Peyer's patch (tissue), 4 donors: ENCODE measurements at regions not wholly inside any gene's neighbourhood (a gene's known extent, or its start where the extent isn't known, plus 50 kb on each side); places are given as distances from the start of the nearest gene placed in this dataset.

Experiments used
- DNase-seq, 3 donors: peaks; one replicate each; pipeline ENCODE4 v3.0.0-alpha.2; 2017 to 2019
- H3K27ac ChIP-seq, 4 donors: fragments of 200-600 bp; sonication (generic); one replicate each; pipeline ENCODE4 v1.5.1; 2016 to 2019
- H3K27me3 ChIP-seq, 2 donors: fragments of 200-600 bp; sonication (generic); one replicate each; pipeline ENCODE4 v1.5.1; 2019
- H3K36me3 ChIP-seq, 3 donors: fragments of 200-600 bp; sonication (generic); one replicate each; pipeline ENCODE4 v1.5.1; 2016 to 2019
- H3K4me1 ChIP-seq, 4 donors: fragments of 200-600 bp; sonication (generic); one replicate each; pipeline ENCODE4 v1.5.1; 2016 to 2019
- H3K4me3 ChIP-seq, 4 donors: fragments of 200-600 bp; sonication (generic); 1 replicate in 3 of 4; 2 replicates in 1 of 4; pipeline ENCODE4 v1.5.1; 2016 to 2019; ENCODE audit warnings: mild to moderate bottlenecking in 1 of 4
- H3K9me3 ChIP-seq, 4 donors: fragments of 200-600 bp; sonication (generic); one replicate each; pipeline ENCODE4 v1.5.1; 2016 to 2019; ENCODE audit warnings: mild to moderate bottlenecking in 1 of 4
- POLR2A ChIP-seq, 2 donors: fragments of 450-650 bp; IDR thresholded peaks; one replicate each; pipeline ENCODE4 v1.5.1; 2017; ENCODE audit warnings: antibody characterized with exemption in 2 of 2, mild to moderate bottlenecking in 2 of 2, moderate library complexity in 2 of 2
- TF ChIP-seq, protein P1 (sequence below), 6 experiments: fragments of 450-650 bp in 4 of 6; fragments of 200-600 bp in 2 of 6; sonication (generic) in 1 of 6; IDR thresholded peaks; one replicate each; pipeline ENCODE4 v1.5.1; 2017 to 2019; ENCODE audit warnings: antibody characterized with exemption in 6 of 6, mild to moderate bottlenecking in 3 of 6, moderate library complexity in 1 of 6

DNA sequence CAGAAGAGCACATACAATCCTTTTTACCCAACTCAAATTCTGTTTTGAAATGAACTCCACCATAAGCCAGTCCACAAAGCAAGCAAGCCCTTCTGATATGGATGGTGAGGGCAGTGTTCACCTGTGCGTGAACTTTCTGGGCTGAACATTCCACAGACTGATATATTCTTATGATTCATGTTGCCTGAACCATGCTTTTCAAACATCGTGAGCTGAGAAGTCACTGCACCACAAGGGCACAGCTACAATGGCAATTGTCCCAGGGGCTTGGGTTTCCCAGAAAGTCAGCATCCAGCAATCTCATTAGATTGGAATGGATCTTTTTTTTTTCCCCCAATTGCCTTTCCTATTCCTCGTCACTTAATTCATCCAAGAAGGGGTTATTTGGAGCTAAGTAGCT lies 86.9 kb upstream of the ZNF438 start:
- TF ChIP-seq, protein P1, sequence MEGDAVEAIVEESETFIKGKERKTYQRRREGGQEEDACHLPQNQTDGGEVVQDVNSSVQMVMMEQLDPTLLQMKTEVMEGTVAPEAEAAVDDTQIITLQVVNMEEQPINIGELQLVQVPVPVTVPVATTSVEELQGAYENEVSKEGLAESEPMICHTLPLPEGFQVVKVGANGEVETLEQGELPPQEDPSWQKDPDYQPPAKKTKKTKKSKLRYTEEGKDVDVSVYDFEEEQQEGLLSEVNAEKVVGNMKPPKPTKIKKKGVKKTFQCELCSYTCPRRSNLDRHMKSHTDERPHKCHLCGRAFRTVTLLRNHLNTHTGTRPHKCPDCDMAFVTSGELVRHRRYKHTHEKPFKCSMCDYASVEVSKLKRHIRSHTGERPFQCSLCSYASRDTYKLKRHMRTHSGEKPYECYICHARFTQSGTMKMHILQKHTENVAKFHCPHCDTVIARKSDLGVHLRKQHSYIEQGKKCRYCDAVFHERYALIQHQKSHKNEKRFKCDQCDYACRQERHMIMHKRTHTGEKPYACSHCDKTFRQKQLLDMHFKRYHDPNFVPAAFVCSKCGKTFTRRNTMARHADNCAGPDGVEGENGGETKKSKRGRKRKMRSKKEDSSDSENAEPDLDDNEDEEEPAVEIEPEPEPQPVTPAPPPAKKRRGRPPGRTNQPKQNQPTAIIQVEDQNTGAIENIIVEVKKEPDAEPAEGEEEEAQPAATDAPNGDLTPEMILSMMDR (IDR thresholded peaks at IDR 0.05): no peak
- TF ChIP-seq POLR2A (IDR thresholded peaks at IDR 0.05): no peak
- Histone ChIP-seq H3K4me3 (no peak overlapping the region), H3K4me1 (no peaks in the 10 kb centered on the region), H3K9me3 (no peaks in the 10 kb centered on the region), H3K27me3 (no peaks in the 10 kb centered on the region), H3K27ac (no peak overlapping the region), H3K36me3 (no peaks in the 10 kb centered on the region)
- no peak for DNase-seq

DNA sequence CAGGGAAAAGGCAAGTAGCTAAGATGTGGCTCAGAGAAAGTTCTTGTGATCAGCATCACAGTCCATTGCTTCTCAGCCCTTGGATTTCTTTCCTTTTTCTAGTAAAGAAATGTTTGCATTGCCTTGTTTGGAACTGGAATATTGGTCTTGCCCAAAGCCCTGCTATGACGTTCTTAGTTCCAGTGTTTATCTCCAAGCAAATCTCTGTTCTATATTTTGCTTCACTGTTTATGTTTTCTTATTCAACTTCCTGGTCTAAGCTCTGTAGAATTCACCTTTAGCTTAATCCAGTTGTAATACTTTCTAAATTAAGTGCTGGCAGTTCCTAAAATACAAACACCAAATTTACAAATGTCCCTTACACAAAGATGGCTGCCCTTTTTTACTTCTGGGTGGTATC lies 88.7 kb upstream of the ZNF438 start:
- Histone ChIP-seq H3K9me3 (no peaks in the 10 kb centered on the region), H3K27ac (peak overlapping the region in 1 of 4 donors; percentile 66), H3K36me3 (no peaks in the 10 kb centered on the region), H3K4me1 (no peaks in the 10 kb centered on the region), H3K4me3 (no peak overlapping the region), H3K27me3 (no peaks in the 10 kb centered on the region)
- no peak for DNase-seq
- no peak for TF ChIP-seq POLR2A (IDR thresholded peaks at IDR 0.05)
- TF ChIP-seq, protein P1 (IDR thresholded peaks at IDR 0.05): no peak

DNA sequence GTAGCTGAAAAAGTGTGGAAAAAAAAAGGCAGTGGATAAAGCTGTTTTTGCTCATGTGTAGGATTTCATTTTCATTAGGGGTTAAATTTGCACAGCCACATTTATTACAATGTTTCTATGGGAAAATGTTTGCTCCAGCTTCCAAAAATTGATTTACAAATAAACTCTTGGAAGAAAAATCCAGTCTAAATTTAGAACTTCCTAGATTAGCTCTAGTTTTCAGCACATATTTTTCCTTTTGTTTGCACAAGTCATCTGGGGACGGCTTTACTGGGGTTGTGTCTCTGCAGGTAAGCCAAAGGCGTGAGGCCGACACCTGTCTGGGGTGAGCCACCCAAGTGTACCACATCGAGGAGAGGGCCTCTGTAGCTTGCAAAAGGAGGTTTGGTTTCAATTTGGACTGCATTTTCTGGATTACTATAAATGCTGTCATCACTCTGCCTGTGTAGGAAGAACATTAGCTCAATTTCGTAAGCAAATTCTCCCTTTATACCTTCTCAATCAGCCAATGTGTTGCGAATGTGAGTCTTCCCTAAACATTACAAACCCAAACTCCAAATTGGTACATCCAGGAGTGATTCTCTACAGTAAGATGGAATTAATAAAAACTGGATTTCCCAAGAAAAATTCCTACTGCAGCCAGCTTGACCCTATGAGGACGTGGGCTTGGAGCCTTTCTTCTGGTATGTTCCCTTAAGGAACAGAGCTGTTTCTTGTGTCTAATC lies 89.5 kb upstream of the ZNF438 start:
- no peak overlapping the region for H3K4me3 ChIP-seq
- H3K27ac ChIP-seq: peak overlapping the region in 2 of 4 donors; percentile 18 to 66

DNA sequence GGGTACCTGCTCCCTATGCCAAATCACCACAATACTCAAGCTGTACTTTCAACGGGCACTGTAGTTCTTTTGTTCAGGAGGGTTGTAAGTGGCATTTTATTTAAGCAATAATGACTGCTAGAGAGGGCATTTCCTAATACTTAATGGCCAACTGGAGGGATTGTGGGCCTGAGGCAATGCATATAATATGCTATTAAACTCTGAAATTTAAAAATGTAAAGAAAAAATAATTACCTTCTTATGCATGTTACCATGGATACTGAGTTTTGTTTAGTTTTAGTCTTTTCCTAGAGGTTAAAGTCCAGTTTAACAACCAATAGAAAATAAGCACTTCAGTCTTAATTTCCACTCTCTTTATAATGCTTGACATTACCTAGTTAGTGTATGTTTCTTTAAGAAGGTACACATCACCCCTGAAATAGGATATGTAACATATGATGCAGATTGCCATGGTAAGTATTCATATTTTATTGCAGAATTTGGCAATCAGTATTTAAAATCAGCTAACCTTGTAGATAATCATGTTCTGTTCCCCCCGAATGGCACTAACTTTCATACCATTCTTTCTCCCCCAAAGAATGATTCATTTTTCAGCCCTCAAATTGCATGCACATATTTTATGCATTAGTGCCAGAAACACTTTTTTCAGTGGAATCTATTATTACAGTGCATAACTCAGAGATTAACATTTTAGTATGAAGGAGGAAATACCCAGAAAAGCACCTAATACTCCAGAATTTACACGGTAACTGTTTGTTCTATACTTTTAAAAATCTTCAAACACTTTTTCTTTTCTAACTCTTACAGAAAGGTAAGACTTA lies 90.3 kb upstream of the ZNF438 start:
- Histone ChIP-seq H3K36me3 (no peaks in the 10 kb centered on the region), H3K9me3 (no peaks in the 10 kb centered on the region), H3K4me3 (no peak overlapping the region), H3K27me3 (no peaks in the 10 kb centered on the region), H3K27ac (peak overlapping the region in 2 of 4 donors; percentile 18 to 66), H3K4me1 (no peaks in the 10 kb centered on the region)
- TF ChIP-seq, protein P1 (IDR thresholded peaks at IDR 0.05): no peak
- no peak for TF ChIP-seq POLR2A (IDR thresholded peaks at IDR 0.05)
- DNase-seq: no peak

More for the DNA sequence above, 89.5 kb upstream of the ZNF438 start:
- Histone ChIP-seq H3K27me3 (no peaks in the 10 kb centered on the region), H3K9me3 (no peaks in the 10 kb centered on the region), H3K4me1 (no peaks in the 10 kb centered on the region), H3K36me3 (no peaks in the 10 kb centered on the region)
- TF ChIP-seq POLR2A (IDR thresholded peaks at IDR 0.05): no peak
- TF ChIP-seq, protein P1 (IDR thresholded peaks at IDR 0.05): no peak
- DNase-seq: no peak

DNA sequence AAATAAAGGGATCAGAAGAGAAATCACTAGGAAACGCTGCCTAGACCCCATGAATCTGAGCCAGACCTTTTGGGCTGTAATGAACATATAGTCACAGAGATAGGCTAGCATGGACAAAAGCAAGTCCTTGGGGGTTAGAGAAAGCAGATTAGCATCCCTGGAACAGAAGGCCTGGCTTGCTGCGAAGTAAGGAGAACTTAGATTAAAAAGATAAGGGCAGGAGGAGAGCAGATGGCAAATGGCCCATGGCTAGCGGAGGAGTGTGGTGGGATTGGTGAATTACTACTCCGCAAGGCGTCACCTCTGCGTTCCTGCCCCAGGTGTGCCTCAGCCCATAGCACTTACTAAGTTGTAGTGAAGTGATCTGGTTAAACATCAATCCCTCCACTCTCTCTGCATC lies 92.3 kb upstream of the ZNF438 start:
- no peak for TF ChIP-seq POLR2A (IDR thresholded peaks at IDR 0.05)
- TF ChIP-seq, protein P1 (IDR thresholded peaks at IDR 0.05): no peak
- no peak for DNase-seq
- H3K27me3 ChIP-seq: no peaks in the 10 kb centered on the region
- no peak overlapping the region for H3K27ac ChIP-seq
- no peak overlapping the region for H3K4me3 ChIP-seq
- H3K9me3 ChIP-seq: no peaks in the 10 kb centered on the region
- H3K36me3 ChIP-seq: no peaks in the 10 kb centered on the region
- H3K4me1 ChIP-seq: no peaks in the 10 kb centered on the region
